ENCODE measurements at regions not wholly inside any gene's neighbourhood (a gene's known extent, or its start where the extent isn't known, plus 50 kb on each side); places are given as distances from the start of the nearest gene placed in this dataset.
"Not testable (repeated sequence)": the region's sequence is repeated elsewhere in the genome, so short reads cannot be mapped to it uniquely, and the experiment has no call there.

GRCh38 chr9:66046992-66047391 lies 310.0 kb downstream of the FOXD4L4 start:
- H3K4me1 Mint-ChIP-seq (ENCODE audit: low read depth); H3K9me3 Mint-ChIP-seq; H3K4me3 Mint-ChIP-seq; H3K36me3 Mint-ChIP-seq (ENCODE audit: low read depth); CTCF ChIA-PET; H3K27ac Mint-ChIP-seq; DNase-seq; H3K27me3 Mint-ChIP-seq (ENCODE audit: low read depth); intact Hi-C loops (cut with micrococcal nuclease): not testable (repeated sequence)

- DNase-seq; intact Hi-C loops (cut with micrococcal nuclease); H3K27ac Mint-ChIP-seq; H3K9me3 Mint-ChIP-seq; H3K4me3 Mint-ChIP-seq; H3K4me1 Mint-ChIP-seq (ENCODE audit: low read depth); H3K36me3 Mint-ChIP-seq (ENCODE audit: low read depth); H3K27me3 Mint-ChIP-seq (ENCODE audit: low read depth); CTCF ChIA-PET: not testable (repeated sequence)
These were observed 312.8 kb downstream of the FOXD4L4 start for GRCh38 chr9:66049721-66050120.

GRCh38 chr9:66054705-66055104 lies 317.8 kb downstream of the FOXD4L4 start:
- H3K36me3 Mint-ChIP-seq (ENCODE audit: low read depth); DNase-seq; CTCF ChIA-PET; H3K4me3 Mint-ChIP-seq; H3K27ac Mint-ChIP-seq; H3K9me3 Mint-ChIP-seq; H3K27me3 Mint-ChIP-seq (ENCODE audit: low read depth); H3K4me1 Mint-ChIP-seq (ENCODE audit: low read depth); intact Hi-C loops (cut with micrococcal nuclease): not testable (repeated sequence)

GRCh38 chr9:66060681-66061080 lies 323.7 kb downstream of the FOXD4L4 start:
- DNase-seq; CTCF ChIA-PET; H3K27ac Mint-ChIP-seq; H3K4me3 Mint-ChIP-seq; H3K4me1 Mint-ChIP-seq (ENCODE audit: low read depth); H3K9me3 Mint-ChIP-seq; H3K27me3 Mint-ChIP-seq (ENCODE audit: low read depth); H3K36me3 Mint-ChIP-seq (ENCODE audit: low read depth); intact Hi-C loops (cut with micrococcal nuclease): not testable (repeated sequence)

GRCh38 chr9:66063822-66064221 lies 326.9 kb downstream of the FOXD4L4 start:
- H3K4me3 Mint-ChIP-seq; CTCF ChIA-PET; H3K27ac Mint-ChIP-seq; intact Hi-C loops (cut with micrococcal nuclease); H3K27me3 Mint-ChIP-seq (ENCODE audit: low read depth); H3K4me1 Mint-ChIP-seq (ENCODE audit: low read depth); H3K9me3 Mint-ChIP-seq; H3K36me3 Mint-ChIP-seq (ENCODE audit: low read depth); DNase-seq: not testable (repeated sequence)

- H3K36me3 Mint-ChIP-seq (ENCODE audit: low read depth); H3K4me3 Mint-ChIP-seq; H3K27ac Mint-ChIP-seq; CTCF ChIA-PET; intact Hi-C loops (cut with micrococcal nuclease); H3K27me3 Mint-ChIP-seq (ENCODE audit: low read depth); H3K9me3 Mint-ChIP-seq; H3K4me1 Mint-ChIP-seq (ENCODE audit: low read depth): not testable (repeated sequence)
- DNase-seq, result peak; percentile 3
These were observed 328.8 kb downstream of the FOXD4L4 start for GRCh38 chr9:66065735-66066134.

GRCh38 chr9:66067231-66067630 lies 330.3 kb downstream of the FOXD4L4 start:
- H3K9me3 Mint-ChIP-seq; H3K27me3 Mint-ChIP-seq (ENCODE audit: low read depth); CTCF ChIA-PET; H3K4me1 Mint-ChIP-seq (ENCODE audit: low read depth); intact Hi-C loops (cut with micrococcal nuclease); H3K27ac Mint-ChIP-seq; H3K36me3 Mint-ChIP-seq (ENCODE audit: low read depth); H3K4me3 Mint-ChIP-seq: not testable (repeated sequence)
- DNase-seq, result peak; percentile 2

- H3K9me3 Mint-ChIP-seq; H3K27ac Mint-ChIP-seq; H3K27me3 Mint-ChIP-seq (ENCODE audit: low read depth); H3K4me1 Mint-ChIP-seq (ENCODE audit: low read depth); CTCF ChIA-PET; DNase-seq; H3K36me3 Mint-ChIP-seq (ENCODE audit: low read depth); H3K4me3 Mint-ChIP-seq; intact Hi-C loops (cut with micrococcal nuclease): not testable (repeated sequence)
These were observed 331.6 kb downstream of the FOXD4L4 start for GRCh38 chr9:66068451-66068989.

GRCh38 chr9:66069025-66069424 lies 332.1 kb downstream of the FOXD4L4 start:
- H3K27me3 Mint-ChIP-seq (ENCODE audit: low read depth); H3K9me3 Mint-ChIP-seq; H3K27ac Mint-ChIP-seq; DNase-seq; H3K36me3 Mint-ChIP-seq (ENCODE audit: low read depth); intact Hi-C loops (cut with micrococcal nuclease); H3K4me3 Mint-ChIP-seq; H3K4me1 Mint-ChIP-seq (ENCODE audit: low read depth); CTCF ChIA-PET: not testable (repeated sequence)

GRCh38 chr9:66073111-66073510 lies 336.2 kb downstream of the FOXD4L4 start:
- H3K27me3 Mint-ChIP-seq (ENCODE audit: low read depth); H3K36me3 Mint-ChIP-seq (ENCODE audit: low read depth); DNase-seq; H3K9me3 Mint-ChIP-seq; H3K4me1 Mint-ChIP-seq (ENCODE audit: low read depth); CTCF ChIA-PET; intact Hi-C loops (cut with micrococcal nuclease); H3K4me3 Mint-ChIP-seq; H3K27ac Mint-ChIP-seq: not testable (repeated sequence)

- H3K4me1 Mint-ChIP-seq (ENCODE audit: low read depth); H3K27me3 Mint-ChIP-seq (ENCODE audit: low read depth); CTCF ChIA-PET; intact Hi-C loops (cut with micrococcal nuclease); H3K4me3 Mint-ChIP-seq; DNase-seq; H3K27ac Mint-ChIP-seq; H3K9me3 Mint-ChIP-seq; H3K36me3 Mint-ChIP-seq (ENCODE audit: low read depth): not testable (repeated sequence)
These were observed 345.9 kb downstream of the FOXD4L4 start for GRCh38 chr9:66082811-66083210.

Measured in activated naive CD4-positive, alpha-beta T cell treated with anti-CD3 and anti-CD28 coated beads for 36 hours (primary cell).